Natural killer cell (primary cell): ENCODE measurements at regions not wholly inside any gene's neighbourhood (a gene's known extent, or its start where the extent isn't known, plus 50 kb on each side); places are given as distances from the start of the nearest gene placed in this dataset.

Experiments used
- ATAC-seq, 3 donors: fragments of 150-1000 bp in 2 of 3; fragments of 200-7000 bp in 1 of 3; cut with Tn5 transposase; 1 replicate in 1 of 3; 2 replicates in 2 of 3; pipeline ENCODE4 v1.10.0; 2021; ENCODE audit warnings: mild to moderate bottlenecking in 2 of 3, moderate library complexity in 2 of 3
- DNase-seq, 2 donors: peaks; one replicate each; pipeline versions ENCODE4 v3.0.0 to v3.0.0-alpha.2; 2013 to 2021; ENCODE audit warnings: mixed read lengths in 1 of 2
- H3K27ac ChIP-seq: one replicate; pipeline ENCODE4 v1.5.1; 2013; ENCODE audit warnings: mild to moderate bottlenecking, low read length
- H3K27me3 ChIP-seq: one replicate; pipeline ENCODE4 v1.6.1; 2013; ENCODE audit warnings: low read length; ENCODE audit not compliant: control insufficient read depth, insufficient read depth
- H3K36me3 ChIP-seq: one replicate; pipeline ENCODE4 v1.6.1; 2013; ENCODE audit warnings: low read length; ENCODE audit not compliant: control insufficient read depth, insufficient read depth
- H3K4me1 ChIP-seq: one replicate; pipeline ENCODE4 v1.6.1; 2013; ENCODE audit warnings: low read length; ENCODE audit not compliant: control insufficient read depth, insufficient read depth
- H3K4me3 ChIP-seq: one replicate; pipeline ENCODE4 v1.5.1; 2013; ENCODE audit warnings: low read length
- H3K9me3 ChIP-seq: one replicate; pipeline ENCODE4 v1.6.1; 2013; ENCODE audit warnings: low read length; ENCODE audit not compliant: control insufficient read depth, insufficient read depth
- H3K27ac Mint-ChIP-seq, 2 donors: one replicate each; pipeline ENCODE4 v1.8.0; 2022; ENCODE audit warnings: mild to moderate bottlenecking in 2 of 2, mixed read lengths in 2 of 2, moderate library complexity in 1 of 2
- H3K27me3 Mint-ChIP-seq, 2 donors: one replicate each; pipeline ENCODE4 v1.8.0; 2022; ENCODE audit warnings: low read depth in 2 of 2, mixed read lengths in 2 of 2
- H3K36me3 Mint-ChIP-seq: one replicate; pipeline ENCODE4 v1.8.0; 2022; ENCODE audit warnings: mixed read lengths
- H3K4me1 Mint-ChIP-seq, 2 donors: one replicate each; pipeline ENCODE4 v1.8.0; 2022; ENCODE audit warnings: mixed read lengths in 2 of 2
- H3K4me3 Mint-ChIP-seq: one replicate; pipeline ENCODE4 v1.8.0; 2022; ENCODE audit warnings: mild to moderate bottlenecking, moderate library complexity, mixed read lengths
- H3K9me3 Mint-ChIP-seq, 2 donors: one replicate each; pipeline ENCODE4 v1.8.0; 2022; ENCODE audit warnings: mixed read lengths in 2 of 2
- WGBS: methylation state at CpG from one replicate; pipeline ENCODE4 v1.1.7; 2013; ENCODE audit warnings: missing lambda C conversion rate; ENCODE audit not compliant: insufficient coverage; 5-methylcytosine and 5-hydroxymethylcytosine counted together
- intact Hi-C: fragments of 100-400 bp; cut with micrococcal nuclease; formaldehyde crosslinking; loops from one replicate; pipeline ENCODE4 v1.14.2; 2022
- TF ChIP-seq, protein P1 (sequence below): fragments of 200-600 bp; IDR thresholded peaks from one replicate; pipeline ENCODE4 v1.8.0; 2022; ENCODE audit warnings: antibody characterized with exemption

DNA sequence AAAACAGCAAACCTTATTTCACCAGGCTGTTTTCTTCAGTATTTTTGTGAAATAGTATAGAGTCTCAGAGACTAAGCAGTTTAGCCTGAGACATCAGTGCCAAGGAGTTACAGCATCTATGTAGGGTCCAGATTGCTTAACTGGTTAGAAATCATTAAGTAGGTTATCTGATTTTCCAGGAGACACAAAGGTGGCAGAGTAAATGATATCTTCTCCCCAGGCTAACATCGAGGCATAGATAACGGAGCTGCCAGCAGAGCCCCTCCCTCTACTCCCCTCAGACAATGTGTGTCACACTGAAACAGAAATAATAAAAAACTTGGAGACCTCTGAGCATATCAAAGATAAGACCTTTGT is 473.0 kb upstream of the CITED2 start:
- Histone ChIP-seq H3K27me3 (no peaks in the 10 kb centered on the region), H3K4me1 (no peaks in the 10 kb centered on the region), H3K9me3 (no peaks in the 10 kb centered on the region), H3K4me3 (no peak overlapping the region), H3K36me3 (no peaks in the 10 kb centered on the region), H3K27ac (no peak overlapping the region)
- Mint-ChIP-seq H3K4me1 (no peaks in the 10 kb centered on the region), H3K27me3 (no peaks in the 10 kb centered on the region), H3K36me3 (no peaks in the 10 kb centered on the region), H3K4me3 (no peak overlapping the region), H3K27ac (no peak overlapping the region), H3K9me3 (peaks cover 0 to 2% of the 10 kb centered on the region in 2 donors)
- ATAC-seq, result no peak
- DNase-seq, result no peak
- intact Hi-C loops, result no loop called here
- TF ChIP-seq, protein P1, sequence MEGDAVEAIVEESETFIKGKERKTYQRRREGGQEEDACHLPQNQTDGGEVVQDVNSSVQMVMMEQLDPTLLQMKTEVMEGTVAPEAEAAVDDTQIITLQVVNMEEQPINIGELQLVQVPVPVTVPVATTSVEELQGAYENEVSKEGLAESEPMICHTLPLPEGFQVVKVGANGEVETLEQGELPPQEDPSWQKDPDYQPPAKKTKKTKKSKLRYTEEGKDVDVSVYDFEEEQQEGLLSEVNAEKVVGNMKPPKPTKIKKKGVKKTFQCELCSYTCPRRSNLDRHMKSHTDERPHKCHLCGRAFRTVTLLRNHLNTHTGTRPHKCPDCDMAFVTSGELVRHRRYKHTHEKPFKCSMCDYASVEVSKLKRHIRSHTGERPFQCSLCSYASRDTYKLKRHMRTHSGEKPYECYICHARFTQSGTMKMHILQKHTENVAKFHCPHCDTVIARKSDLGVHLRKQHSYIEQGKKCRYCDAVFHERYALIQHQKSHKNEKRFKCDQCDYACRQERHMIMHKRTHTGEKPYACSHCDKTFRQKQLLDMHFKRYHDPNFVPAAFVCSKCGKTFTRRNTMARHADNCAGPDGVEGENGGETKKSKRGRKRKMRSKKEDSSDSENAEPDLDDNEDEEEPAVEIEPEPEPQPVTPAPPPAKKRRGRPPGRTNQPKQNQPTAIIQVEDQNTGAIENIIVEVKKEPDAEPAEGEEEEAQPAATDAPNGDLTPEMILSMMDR, result no peak
- WGBS, result 45% methylated on average over 2 of the region's 2 CpGs

DNA sequence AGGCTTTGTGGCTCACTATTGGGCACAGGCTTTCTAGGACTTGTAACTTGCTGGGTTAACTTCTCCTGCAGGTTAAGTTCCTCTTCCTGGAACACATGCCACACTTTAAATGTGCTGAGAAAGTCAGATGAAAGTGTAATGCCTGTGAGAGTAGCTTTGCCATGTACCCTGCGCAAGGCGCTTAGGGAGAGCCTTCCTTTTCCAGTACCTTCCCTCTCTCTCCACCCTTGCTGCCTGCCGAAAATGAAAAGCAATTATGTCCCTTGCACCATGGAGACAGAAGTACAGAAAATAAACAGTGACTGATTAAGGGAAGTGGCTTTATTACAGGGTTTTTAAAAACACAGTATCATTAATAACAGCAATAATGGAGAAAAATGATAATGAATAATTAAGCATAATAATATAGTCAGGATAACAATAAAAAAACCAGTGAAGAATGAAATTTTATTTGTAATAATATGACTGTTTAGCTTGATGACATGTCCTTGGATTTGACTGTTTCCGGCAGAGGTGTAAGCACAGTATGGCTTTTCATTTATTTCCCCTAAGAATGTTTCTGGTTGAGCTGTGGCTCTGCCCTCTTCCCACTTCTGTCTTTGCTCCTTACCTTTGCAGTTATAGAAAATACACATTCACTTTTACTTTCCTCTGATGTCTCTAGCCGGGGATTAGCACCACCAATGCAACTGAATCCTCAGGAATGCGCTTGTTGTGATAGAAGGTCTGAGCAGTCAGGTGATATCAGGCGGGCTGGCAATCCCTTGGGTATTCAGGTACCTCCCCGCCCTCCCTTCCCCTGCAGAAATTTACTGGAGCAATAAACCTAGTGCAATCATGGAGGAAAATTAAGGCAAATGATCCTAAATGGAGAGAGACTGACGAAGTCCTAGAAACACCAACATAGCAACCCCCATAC is 472.3 kb upstream of the CITED2 start:
- no peaks in the 10 kb centered on the region for H3K9me3 ChIP-seq
- H3K4me1 ChIP-seq, result no peaks in the 10 kb centered on the region
- H3K27ac ChIP-seq, result no peak overlapping the region
- TF ChIP-seq, protein P1, result no peak
- Mint-ChIP-seq H3K36me3 (no peaks in the 10 kb centered on the region), H3K4me1 (no peaks in the 10 kb centered on the region), H3K27me3 (no peaks in the 10 kb centered on the region), H3K4me3 (no peak overlapping the region), H3K9me3 (peaks cover 0 to 2% of the 10 kb centered on the region in 2 donors), H3K27ac (no peak overlapping the region)
- no peak for DNase-seq
- intact Hi-C loops, result no loop called here
- WGBS, result 86% methylated on average over 5 of the region's 9 CpGs
- peak in 1 of 3 donors; percentile 24 for ATAC-seq
- no peak overlapping the region for H3K4me3 ChIP-seq
- no peaks in the 10 kb centered on the region for H3K27me3 ChIP-seq
- H3K36me3 ChIP-seq, result no peaks in the 10 kb centered on the region

DNA sequence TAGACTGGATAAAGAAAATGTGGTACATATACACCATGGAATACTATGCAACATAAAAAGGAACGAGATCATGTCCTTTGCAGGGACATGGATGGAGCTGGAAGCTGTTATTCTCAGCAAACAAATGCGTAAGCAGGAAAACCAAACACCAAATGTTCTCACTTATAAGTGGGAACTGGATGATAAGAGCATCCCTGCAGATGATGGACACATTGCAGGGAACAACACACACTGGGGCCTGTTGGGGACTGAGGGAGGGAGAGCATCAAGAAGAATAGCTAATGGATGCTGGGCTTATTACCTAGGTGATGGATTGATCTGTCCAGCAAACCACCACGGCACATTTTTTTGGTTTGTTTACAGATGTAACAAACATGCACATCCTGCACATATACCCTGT is 470.5 kb upstream of the CITED2 start:
- Histone ChIP-seq H3K4me3 (no peak overlapping the region), H3K27me3 (no peaks in the 10 kb centered on the region), H3K36me3 (no peaks in the 10 kb centered on the region), H3K27ac (no peak overlapping the region), H3K9me3 (no peaks in the 10 kb centered on the region), H3K4me1 (peaks cover under 1% of the 10 kb centered on the region)
- H3K27me3 Mint-ChIP-seq, result no peaks in the 10 kb centered on the region
- H3K4me3 Mint-ChIP-seq, result no peak overlapping the region
- H3K27ac Mint-ChIP-seq, result no peak overlapping the region
- H3K9me3 Mint-ChIP-seq, result peaks cover 0 to 2% of the 10 kb centered on the region in 2 donors
- H3K4me1 Mint-ChIP-seq, result no peaks in the 10 kb centered on the region
- DNase-seq (no peak), ATAC-seq (no peak)
- no peaks in the 10 kb centered on the region for H3K36me3 Mint-ChIP-seq
- WGBS, result 74% methylated on average over 2 of the region's 3 CpGs
- intact Hi-C loops, result no loop called here
- TF ChIP-seq, protein P1, result no peak

DNA sequence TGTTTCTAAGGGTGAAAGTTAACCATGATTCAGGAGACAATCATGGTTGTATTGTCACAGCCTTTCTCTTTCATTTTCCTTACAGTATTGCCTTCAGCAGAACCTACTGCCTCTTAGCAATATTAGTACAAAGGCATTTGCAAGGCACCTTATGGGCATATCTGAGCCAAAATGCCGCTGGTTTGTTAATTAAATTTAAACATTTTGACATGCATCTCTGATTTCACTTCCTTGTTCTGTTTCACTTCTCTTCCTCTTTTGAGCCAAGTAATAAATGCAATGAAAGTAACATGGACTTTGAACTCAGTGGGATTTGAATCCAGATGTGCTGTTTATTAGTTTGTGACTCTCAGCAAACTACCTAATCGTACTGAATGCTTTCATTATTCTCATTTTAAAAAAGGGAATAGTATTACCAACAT is 467.4 kb upstream of the CITED2 start:
- Mint-ChIP-seq H3K9me3 (no peaks in the 10 kb centered on the region), H3K4me3 (no peak overlapping the region), H3K4me1 (no peaks in the 10 kb centered on the region), H3K27ac (no peak overlapping the region), H3K27me3 (no peaks in the 10 kb centered on the region), H3K36me3 (no peaks in the 10 kb centered on the region)
- H3K4me3 ChIP-seq, result no peak overlapping the region
- intact Hi-C loops, result no loop called here
- no peak for DNase-seq
- TF ChIP-seq, protein P1, result no peak
- no peak for ATAC-seq
- H3K9me3 ChIP-seq, result no peaks in the 10 kb centered on the region
- H3K27ac ChIP-seq, result no peak overlapping the region
- H3K4me1 ChIP-seq, result peaks cover 6% of the 10 kb centered on the region
- H3K36me3 ChIP-seq, result no peaks in the 10 kb centered on the region
- H3K27me3 ChIP-seq, result no peaks in the 10 kb centered on the region
- 14% methylated on average over 1 of the region's 2 CpGs for WGBS
